H1 (cell line): ENCODE measurements at regions not wholly inside any gene's neighbourhood (a gene's known extent, or its start where the extent isn't known, plus 50 kb on each side); places are given as distances from the start of the nearest gene placed in this dataset.

Source experiments
- CTCF ChIA-PET: fragments of 300-600 bp; sonication (Branson Sonifier 250); formaldehyde crosslinking; loops from one replicate; lab custom pipeline; 2021; ENCODE audit not compliant: partially characterized antibody; lab: Charles Lee
- POLR2A ChIA-PET: fragments of 300-600 bp; sonication (Branson Sonifier 250); formaldehyde crosslinking; loops from one replicate; lab custom pipeline; 2021; ENCODE audit warnings: inconsistent platforms; ENCODE audit not compliant: partially characterized antibody; lab: Charles Lee
- DNase-seq, 2 experiments: peaks; one replicate each; pipeline versions ENCODE4 v3.0.0 to v3.0.0-alpha.2; 2010 to 2022; ENCODE audit warnings: low spot score in 2 of 2, low read depth in 1 of 2, mixed read lengths in 1 of 2
- FAIRE-seq: peaks from 2 replicates; lab custom pipeline; 2011; peaks lifted over from hg19 to GRCh38; lab: Jason Lieb, UNC
- H2AFZ ChIP-seq: 2 replicates; pipeline ENCODE4 v1.8.1; 2012; ENCODE audit warnings: low read length, inconsistent platforms
- H2AK5ac ChIP-seq: 2 replicates; pipeline ENCODE4 v1.6.1; 2013; ENCODE audit warnings: low read depth, low read length
- H2BK120ac ChIP-seq: replicated peaks from 2 replicates; pipeline ENCODE3; 2013; ENCODE audit warnings: low read depth, low read length, inconsistent platforms
- H2BK12ac ChIP-seq: 2 replicates; pipeline ENCODE4 v1.6.1; 2013; ENCODE audit warnings: low read depth, low read length
- H2BK15ac ChIP-seq: 2 replicates; pipeline ENCODE4 v1.6.1; 2013; ENCODE audit warnings: low read length
- H2BK20ac ChIP-seq: 2 replicates; pipeline ENCODE4 v1.6.1; 2013; ENCODE audit warnings: low read length
- H2BK5ac ChIP-seq: 2 replicates; pipeline ENCODE4 v1.6.1; 2013; ENCODE audit warnings: low read depth, low read length
- H3K14ac ChIP-seq: 2 replicates; pipeline ENCODE4 v1.6.1; 2013; ENCODE audit warnings: inconsistent platforms; ENCODE audit not compliant: insufficient read length
- H3K18ac ChIP-seq: 2 replicates; pipeline ENCODE4 v1.6.1; 2013; ENCODE audit warnings: low read length; ENCODE audit errors: extremely low read depth
- H3K23ac ChIP-seq: 2 replicates; pipeline ENCODE4 v1.6.1; 2013; ENCODE audit warnings: inconsistent platforms; ENCODE audit not compliant: insufficient read length
- H3K23me2 ChIP-seq: 2 replicates; pipeline ENCODE4 v1.6.1; 2013; ENCODE audit warnings: low read depth, low read length
- H3K27ac ChIP-seq: 2 replicates; pipeline ENCODE4 v1.6.1; 2011; ENCODE audit warnings: low read depth, low read length, inconsistent platforms
- H3K27me3 ChIP-seq, 4 experiments: replicated peaks in 1 of 4; 1 replicate in 1 of 4; 2 replicates in 3 of 4; pipeline versions ENCODE4 v1.6.1 to v1.8.1; 2011 to 2013; ENCODE audit warnings: low read length in 3 of 4, mild to moderate bottlenecking in 3 of 4, inconsistent platforms in 2 of 4, mixed read lengths in 2 of 4, moderate library complexity in 1 of 4; ENCODE audit not compliant: control insufficient read depth in 3 of 4, insufficient read depth in 3 of 4; ENCODE audit errors: extremely low read depth in 1 of 4
- H3K36me3 ChIP-seq, 4 experiments: 2 replicates each; pipeline versions ENCODE4 v1.6.1 to v1.8.1; 2011 to 2013; ENCODE audit warnings: mild to moderate bottlenecking in 4 of 4, low read length in 3 of 4, moderate library complexity in 2 of 4, control low read depth in 1 of 4, inconsistent platforms in 1 of 4; ENCODE audit not compliant: insufficient read depth in 4 of 4, control insufficient read depth in 2 of 4
- H3K4ac ChIP-seq: replicated peaks from 2 replicates; pipeline ENCODE3; 2013; ENCODE audit warnings: low read length, low read depth, mixed read lengths, inconsistent platforms; ENCODE audit not compliant: insufficient read length
- H3K4me1 ChIP-seq, 4 experiments: replicated peaks in 1 of 4; 1 replicate in 1 of 4; 2 replicates in 3 of 4; pipeline versions ENCODE4 v1.6.1 to v1.8.1; 2011 to 2013; ENCODE audit warnings: low read length in 3 of 4, inconsistent platforms in 2 of 4, mixed read lengths in 1 of 4; ENCODE audit not compliant: insufficient read depth in 4 of 4, control insufficient read depth in 3 of 4
- H3K4me2 ChIP-seq, 2 experiments: 2 replicates each; pipeline versions ENCODE4 v1.6.1 to v1.8.1; 2011 to 2013; ENCODE audit warnings: low read depth in 2 of 2, low read length in 2 of 2, control low read depth in 1 of 2, inconsistent platforms in 1 of 2, mild to moderate bottlenecking in 1 of 2; ENCODE audit not compliant: insufficient read depth in 1 of 2
- H3K4me3 ChIP-seq, 4 experiments: fragments of 200-600, 300-600 bp in 1 of 4; sonication (generic), shearing (Covaris generic), sonication (Bioruptor Twin) in 1 of 4; 2 replicates each; pipeline versions ENCODE4 v1.5.1 to v1.8.1; 2011 to 2016; ENCODE audit warnings: low read length in 4 of 4, low read depth in 3 of 4, control low read depth in 2 of 4, inconsistent platforms in 2 of 4, mild to moderate bottlenecking in 2 of 4, mixed read lengths in 1 of 4, moderate library complexity in 1 of 4; ENCODE audit not compliant: insufficient read depth in 2 of 4; ENCODE audit errors: extremely low read depth in 1 of 4
- H3K56ac ChIP-seq: replicated peaks from 2 replicates; pipeline ENCODE3; 2013; ENCODE audit warnings: low read depth, mild to moderate bottlenecking, mixed read lengths, low read length, inconsistent platforms; ENCODE audit not compliant: insufficient read length
- H3K79me1 ChIP-seq: 2 replicates; pipeline ENCODE4 v1.6.1; 2013; ENCODE audit warnings: low read depth, low read length, control low read depth
- H3K79me2 ChIP-seq, 2 experiments: 2 replicates each; pipeline versions ENCODE4 v1.6.1 to v1.8.1; 2012 to 2013; ENCODE audit warnings: low read length in 2 of 2, mild to moderate bottlenecking in 2 of 2, inconsistent platforms in 1 of 2; ENCODE audit not compliant: insufficient read depth in 2 of 2, control insufficient read depth in 1 of 2
- H3K9ac ChIP-seq, 4 experiments: replicated peaks in 1 of 4; 1 replicate in 1 of 4; 2 replicates in 3 of 4; pipeline versions ENCODE4 v1.6.1 to v1.8.1; 2011 to 2013; ENCODE audit warnings: low read depth in 3 of 4, low read length in 3 of 4, control low read depth in 2 of 4, mild to moderate bottlenecking in 2 of 4, moderate library complexity in 2 of 4, inconsistent platforms in 1 of 4; ENCODE audit errors: extremely low read depth in 1 of 4
- H3K9me3 ChIP-seq, 2 experiments: 2 replicates each; pipeline versions ENCODE4 v1.6.1 to v1.8.1; 2012 to 2013; ENCODE audit warnings: mild to moderate bottlenecking in 2 of 2, moderate library complexity in 2 of 2, control low read depth in 1 of 2, inconsistent platforms in 1 of 2, low read depth in 1 of 2, low read length in 1 of 2, mixed read lengths in 1 of 2; ENCODE audit not compliant: insufficient read depth in 2 of 2
- H4K20me1 ChIP-seq, 2 experiments: replicated peaks in 1 of 2; 2 replicates each; pipeline versions ENCODE3 to v1.8.1; 2011 to 2013; ENCODE audit warnings: inconsistent platforms in 2 of 2, low read length in 2 of 2, mild to moderate bottlenecking in 1 of 2; ENCODE audit not compliant: insufficient read depth in 2 of 2, control insufficient read depth in 1 of 2
- H4K5ac ChIP-seq: 2 replicates; pipeline ENCODE4 v1.6.1; 2013; ENCODE audit warnings: low read length, low read depth, mixed read lengths, inconsistent platforms; ENCODE audit not compliant: insufficient read length
- H4K8ac ChIP-seq: 2 replicates; pipeline ENCODE4 v1.8.0; 2013; ENCODE audit warnings: mild to moderate bottlenecking, moderate library complexity, low read length, inconsistent platforms; ENCODE audit not compliant: insufficient read depth; ENCODE audit errors: extremely low read depth
- H4K91ac ChIP-seq: replicated peaks from 2 replicates; pipeline ENCODE3; 2013; ENCODE audit warnings: low read length, mixed read lengths, inconsistent platforms; ENCODE audit not compliant: insufficient read length
- CTBP2 ChIP-seq: IDR thresholded peaks from 2 replicates; pipeline ENCODE4 v1.7.0; 2011; ENCODE audit warnings: borderline replicate concordance, mild to moderate bottlenecking, moderate library complexity, mixed read lengths, low read length; ENCODE audit not compliant: insufficient read depth, insufficient read length
- JUND ChIP-seq: IDR thresholded peaks from 2 replicates; pipeline ENCODE4 v1.6.1; 2011; ENCODE audit warnings: mild to moderate bottlenecking, improper control_type of control experiment, low read length
- KDM1A ChIP-seq: fragments of 200-600, 300-600 bp; sonication (generic); IDR thresholded peaks from 2 replicates; pipeline ENCODE4 v1.7.1; 2016; ENCODE audit warnings: mild to moderate bottlenecking, low read length, borderline replicate concordance
- RXRA ChIP-seq: IDR thresholded peaks from 2 replicates; pipeline ENCODE4 v1.6.1; 2011; ENCODE audit warnings: low read depth, mild to moderate bottlenecking, low read length, moderate library complexity; ENCODE audit not compliant: insufficient read depth

- no peak overlapping the region for H2BK12ac ChIP-seq
- no peaks in the 10 kb centered on the region for H3K4me1 ChIP-seq
- no peak overlapping the region for H2AFZ ChIP-seq
- no peak overlapping the region for H3K23ac ChIP-seq
- no peak overlapping the region for H3K56ac ChIP-seq
- H2BK5ac ChIP-seq = no peak overlapping the region
- no peak overlapping the region for H3K9ac ChIP-seq
- no peak overlapping the region for H4K8ac ChIP-seq
- no peak overlapping the region for H2BK15ac ChIP-seq
- H3K4me3 ChIP-seq = no peak overlapping the region
- H3K27me3 ChIP-seq = no peaks in the 10 kb centered on the region
- peaks cover 0 to 3% of the 10 kb centered on the region in 2 experiments; a peak in 1 of 4 replicates for H3K9me3 ChIP-seq
- POLR2A ChIA-PET = interaction anchor here (0.6 to 1.2 kb wide), 2 partner anchors 9 to 147 kb away, joined by 3 read pairs; no protein-coding TSS in a partner anchor
- H3K79me1 ChIP-seq = no peaks in the 10 kb centered on the region
- no peak overlapping the region for H3K14ac ChIP-seq
- H2BK120ac ChIP-seq = no peak overlapping the region
- no peaks in the 10 kb centered on the region for H4K20me1 ChIP-seq
- no peak overlapping the region for H4K91ac ChIP-seq
- no peak overlapping the region for H3K4me2 ChIP-seq
- FAIRE-seq = no peak
- no peak overlapping the region for H2BK20ac ChIP-seq
- no peaks in the 10 kb centered on the region for H3K79me2 ChIP-seq
- no peak overlapping the region for H3K27ac ChIP-seq
- H3K4ac ChIP-seq = no peak overlapping the region
- no peak overlapping the region for H4K5ac ChIP-seq
- no peak for DNase-seq
- no peaks in the 10 kb centered on the region for H3K23me2 ChIP-seq
- H3K18ac ChIP-seq = no peak overlapping the region
- no peak overlapping the region for H2AK5ac ChIP-seq
- H3K36me3 ChIP-seq = no peaks in the 10 kb centered on the region
- CTCF ChIA-PET = interaction anchor here (0.6 to 1.6 kb wide), 5 partner anchors 9 to 709 kb away, joined by 3 to 5 read pairs (median 3); no protein-coding TSS in a partner anchor
- TF ChIP-seq JUND (no peak), CTBP2 (no peak), RXRA (no peak), KDM1A (no peak)
Measured at GRCh38 chr7:133134810-133135209, 52.9 kb upstream of the CHCHD3 start.
